GM12874 (cell line): ENCODE measurements at regions not wholly inside any gene's neighbourhood (a gene's known extent, or its start where the extent isn't known, plus 50 kb on each side); places are given as distances from the start of the nearest gene placed in this dataset.

Experiments used
- TF ChIP-seq, protein P1 (sequence below): IDR thresholded peaks from 2 replicates; pipeline ENCODE4 v1.5.1; 2011; ENCODE audit warnings: low read depth, mild to moderate bottlenecking, control low read depth, low read length, moderate library complexity; ENCODE audit not compliant: insufficient read depth

DNA sequence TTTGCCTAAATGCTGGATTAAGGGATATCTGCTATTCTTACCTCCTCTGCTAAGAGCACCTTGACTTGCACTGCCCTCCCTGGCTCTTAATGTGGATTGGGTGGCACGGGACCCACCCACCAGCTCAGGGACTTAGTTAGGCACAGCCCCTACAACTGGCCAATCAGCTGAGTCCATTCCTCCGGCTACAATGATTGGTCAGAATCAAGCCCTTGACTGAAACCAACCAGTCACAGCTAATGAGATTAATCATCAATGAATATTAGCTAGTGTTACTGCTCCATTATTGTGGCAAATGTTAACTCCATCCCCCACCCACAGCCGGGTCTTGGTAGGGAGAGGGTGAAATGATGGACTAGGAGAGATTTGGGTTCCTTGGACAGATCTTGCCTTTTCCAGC lies 328.0 kb downstream of the MN1 start:
- TF ChIP-seq, protein P1, sequence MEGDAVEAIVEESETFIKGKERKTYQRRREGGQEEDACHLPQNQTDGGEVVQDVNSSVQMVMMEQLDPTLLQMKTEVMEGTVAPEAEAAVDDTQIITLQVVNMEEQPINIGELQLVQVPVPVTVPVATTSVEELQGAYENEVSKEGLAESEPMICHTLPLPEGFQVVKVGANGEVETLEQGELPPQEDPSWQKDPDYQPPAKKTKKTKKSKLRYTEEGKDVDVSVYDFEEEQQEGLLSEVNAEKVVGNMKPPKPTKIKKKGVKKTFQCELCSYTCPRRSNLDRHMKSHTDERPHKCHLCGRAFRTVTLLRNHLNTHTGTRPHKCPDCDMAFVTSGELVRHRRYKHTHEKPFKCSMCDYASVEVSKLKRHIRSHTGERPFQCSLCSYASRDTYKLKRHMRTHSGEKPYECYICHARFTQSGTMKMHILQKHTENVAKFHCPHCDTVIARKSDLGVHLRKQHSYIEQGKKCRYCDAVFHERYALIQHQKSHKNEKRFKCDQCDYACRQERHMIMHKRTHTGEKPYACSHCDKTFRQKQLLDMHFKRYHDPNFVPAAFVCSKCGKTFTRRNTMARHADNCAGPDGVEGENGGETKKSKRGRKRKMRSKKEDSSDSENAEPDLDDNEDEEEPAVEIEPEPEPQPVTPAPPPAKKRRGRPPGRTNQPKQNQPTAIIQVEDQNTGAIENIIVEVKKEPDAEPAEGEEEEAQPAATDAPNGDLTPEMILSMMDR: no peak

DNA sequence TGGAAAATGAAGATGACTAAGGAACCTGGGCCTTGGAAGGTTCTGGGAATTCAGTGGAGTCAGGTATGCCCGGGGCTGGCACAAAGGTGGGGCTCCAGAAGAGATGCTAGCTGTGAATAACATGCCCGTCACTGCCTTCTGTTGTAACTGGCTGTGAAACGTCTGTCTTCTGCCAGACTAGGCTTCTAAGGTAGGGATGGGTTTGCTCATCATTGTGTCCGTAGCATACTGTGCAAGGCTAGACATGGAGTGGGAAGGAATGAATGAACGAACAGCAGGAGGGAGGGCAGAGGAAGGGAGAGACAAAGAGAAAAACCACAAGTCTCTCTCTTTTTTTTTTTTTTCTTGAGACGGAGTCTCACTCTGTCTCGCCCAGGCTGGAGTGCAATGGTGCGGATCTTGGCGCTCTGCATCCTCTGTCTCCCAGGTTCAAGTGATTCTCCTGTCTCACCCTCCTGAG lies 327.4 kb downstream of the MN1 start:
- TF ChIP-seq, protein P1: no peak

DNA sequence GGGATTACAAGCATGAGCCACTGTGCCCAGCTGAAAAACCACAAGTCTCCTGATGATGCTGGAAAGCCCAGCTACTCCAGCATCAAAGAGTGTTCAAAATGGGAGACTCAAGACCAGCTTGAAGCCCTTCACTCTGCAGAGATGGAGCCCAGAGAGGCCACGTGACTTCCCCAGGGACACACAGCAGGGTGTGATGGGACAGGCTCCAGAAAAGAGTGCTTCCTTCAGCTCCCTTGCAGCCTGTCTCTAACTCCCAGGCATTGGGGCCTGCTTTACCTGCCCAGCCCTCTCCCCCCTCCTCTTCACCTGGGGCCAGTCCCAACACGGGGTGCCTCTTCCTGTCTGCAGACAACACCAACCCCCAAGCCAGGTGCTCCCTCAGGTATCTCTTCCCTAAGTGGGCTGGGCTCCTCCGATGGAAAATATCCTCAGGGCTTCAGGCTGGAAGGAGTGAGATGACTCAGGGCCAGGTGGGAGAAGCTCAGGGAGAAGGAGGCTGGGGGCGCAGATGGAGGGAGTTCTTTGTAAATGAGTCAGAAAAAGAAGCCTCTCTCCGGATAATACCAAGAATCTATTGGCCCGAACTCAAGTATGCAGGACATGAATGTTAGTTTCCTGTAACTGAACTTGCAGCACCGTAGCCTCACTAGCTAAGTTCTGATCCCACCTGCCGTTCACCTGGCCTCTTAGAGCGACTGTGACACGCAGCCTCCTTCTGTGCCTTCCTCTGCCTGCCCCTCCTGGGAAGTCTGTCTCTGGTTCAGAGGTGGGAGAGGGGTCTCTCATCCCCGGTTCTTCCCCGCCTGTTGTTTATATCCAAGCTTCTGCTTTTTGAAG lies 326.6 kb downstream of the MN1 start:
- TF ChIP-seq, protein P1: no peak

DNA sequence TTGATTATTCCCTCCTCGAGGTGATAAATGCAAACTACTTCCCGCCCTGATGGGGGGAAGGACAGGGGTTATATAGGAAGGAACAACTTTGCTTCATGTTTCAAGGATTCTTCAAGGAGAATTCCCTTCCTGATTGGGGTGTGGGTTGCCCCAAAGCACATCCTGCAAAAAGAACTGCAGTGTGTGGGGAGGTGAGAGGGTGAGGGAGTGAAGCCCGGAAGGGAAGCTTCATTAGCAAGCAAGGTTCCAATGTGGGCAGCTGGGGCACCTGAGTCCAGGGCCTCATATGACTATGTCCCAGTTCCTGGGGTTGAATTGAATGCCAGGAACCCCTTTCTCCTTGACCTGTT lies 326.0 kb downstream of the MN1 start:
- TF ChIP-seq, protein P1: no peak

DNA sequence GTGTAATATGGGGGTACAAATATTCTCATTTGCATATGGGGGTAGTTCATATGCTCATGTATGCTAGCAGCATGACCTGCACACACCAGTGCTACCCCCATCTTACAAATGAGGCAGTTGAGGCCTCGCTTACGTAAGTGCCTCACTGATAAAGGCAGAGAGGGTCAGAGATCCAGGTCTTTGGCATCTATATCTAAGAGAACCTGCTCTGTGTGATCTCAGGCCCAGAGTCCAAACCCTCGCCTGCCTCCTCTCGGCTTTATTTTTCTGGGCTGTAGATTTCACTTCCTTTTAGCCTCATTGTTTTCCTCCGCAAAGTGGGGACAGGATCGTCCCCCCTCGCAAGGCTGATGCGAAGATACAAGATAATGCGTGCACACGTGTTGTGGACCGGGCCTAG lies 325.2 kb downstream of the MN1 start:
- TF ChIP-seq, protein P1: no peak

DNA sequence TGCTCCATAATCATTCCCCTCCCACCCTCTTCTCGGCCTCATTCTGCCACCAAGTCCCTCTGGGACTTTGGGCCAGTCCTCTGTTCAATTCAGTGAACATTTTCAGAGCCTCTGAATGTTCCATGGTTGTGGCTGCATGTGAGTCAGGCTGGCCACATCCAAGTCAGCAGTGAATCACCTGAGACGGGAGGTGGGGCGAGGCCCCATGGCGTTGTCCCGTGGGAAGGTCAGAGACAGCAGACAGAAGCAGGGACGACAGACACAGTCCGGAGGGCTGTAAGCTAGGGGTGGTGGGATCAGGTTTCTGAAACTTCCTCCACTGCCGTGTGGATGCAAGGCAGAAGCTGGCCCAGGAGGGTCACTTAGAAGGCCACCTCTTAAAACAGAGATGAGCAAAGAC lies 324.8 kb downstream of the MN1 start:
- TF ChIP-seq, protein P1: no peak

DNA sequence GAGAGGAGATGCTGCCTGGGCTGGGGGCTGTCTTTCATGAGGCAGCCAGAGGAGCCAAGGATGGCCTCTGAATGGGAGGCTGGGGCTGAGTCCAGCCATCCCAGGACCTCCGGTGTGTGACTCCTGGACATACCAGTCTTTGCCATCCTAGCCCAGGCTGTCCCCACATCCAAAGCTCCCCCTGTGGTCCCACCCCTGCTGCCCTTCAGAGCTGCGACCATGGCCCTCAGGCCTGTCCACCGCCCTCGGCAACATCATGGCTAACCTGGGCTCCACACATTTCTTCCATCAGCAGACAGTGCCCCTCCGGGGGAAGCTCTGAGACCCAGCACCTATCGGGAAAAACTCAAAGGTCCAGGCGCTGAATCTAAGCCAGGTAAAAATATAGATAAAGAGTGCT lies 324.4 kb downstream of the MN1 start:
- TF ChIP-seq, protein P1: no peak
